ENCODE measurements at regions not wholly inside any gene's neighbourhood (a gene's known extent, or its start where the extent isn't known, plus 50 kb on each side); places are given as distances from the start of the nearest gene placed in this dataset.

GRCh38 chr5:6812800-6813731, 99.8 kb downstream of the TENT4A start:
- H3K4me1 ChIP-seq (ENCODE audit: control insufficient read depth in 4 of 4, insufficient read depth in 4 of 4, low read length in 3 of 4) = peaks cover 0 to 10% (median 7%) of the 10 kb centered on the region in 4 donors
- DNase-seq (ENCODE audit: low spot score) = no peak
- H3K4me3 ChIP-seq (ENCODE audit: low read depth in 1 of 3, low read length in 3 of 3) = no peak overlapping the region
- H3K27me3 ChIP-seq (ENCODE audit: control insufficient read depth in 4 of 4, insufficient read depth in 4 of 4, low read length in 3 of 4) = peaks cover 0 to 5% (median 0%) of the 10 kb centered on the region in 4 donors
- H3K36me3 ChIP-seq (ENCODE audit: control insufficient read depth in 4 of 4, insufficient read depth in 3 of 4, low read depth in 1 of 4, low read length in 3 of 4) = no peaks in the 10 kb centered on the region
- no peaks in the 10 kb centered on the region for H3K9me3 ChIP-seq (ENCODE audit: control insufficient read depth in 4 of 4, low read length in 3 of 4)
- no peak overlapping the region for H3K9ac ChIP-seq (ENCODE audit: low read depth in 1 of 2, low read length in 2 of 2)
- 64% methylated on average over 8 of the region's 8 CpGs for WGBS
- TF ChIP-seq, protein P1, sequence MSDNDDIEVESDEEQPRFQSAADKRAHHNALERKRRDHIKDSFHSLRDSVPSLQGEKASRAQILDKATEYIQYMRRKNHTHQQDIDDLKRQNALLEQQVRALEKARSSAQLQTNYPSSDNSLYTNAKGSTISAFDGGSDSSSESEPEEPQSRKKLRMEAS (IDR thresholded peaks at IDR 0.05) = no peak
- TF ChIP-seq JUND (IDR thresholded peaks at IDR 0.05) = no peak
- no peak for TF ChIP-seq HNF4A (conservative IDR thresholded peaks at IDR 0.05)
- no peak for TF ChIP-seq FOXA2 (IDR thresholded peaks at IDR 0.05)
- TF ChIP-seq REST (IDR thresholded peaks at IDR 0.05) = no peak
- no peak for TF ChIP-seq TAF1 (conservative IDR thresholded peaks at IDR 0.05)
- TF ChIP-seq SP1 (IDR thresholded peaks at IDR 0.05) = no peak
- TF ChIP-seq HNF4G (IDR thresholded peaks at IDR 0.05) = no peak
- TF ChIP-seq RAD21 (IDR thresholded peaks at IDR 0.05) = no peak
- no peak for TF ChIP-seq NR2F2 (IDR thresholded peaks at IDR 0.05)
- no peak for TF ChIP-seq EGR1 (IDR thresholded peaks at IDR 0.05; ENCODE audit: low read depth in 2 of 2)
- no peak for TF ChIP-seq YY1 (IDR thresholded peaks at IDR 0.05)
- TF ChIP-seq, protein P2, sequence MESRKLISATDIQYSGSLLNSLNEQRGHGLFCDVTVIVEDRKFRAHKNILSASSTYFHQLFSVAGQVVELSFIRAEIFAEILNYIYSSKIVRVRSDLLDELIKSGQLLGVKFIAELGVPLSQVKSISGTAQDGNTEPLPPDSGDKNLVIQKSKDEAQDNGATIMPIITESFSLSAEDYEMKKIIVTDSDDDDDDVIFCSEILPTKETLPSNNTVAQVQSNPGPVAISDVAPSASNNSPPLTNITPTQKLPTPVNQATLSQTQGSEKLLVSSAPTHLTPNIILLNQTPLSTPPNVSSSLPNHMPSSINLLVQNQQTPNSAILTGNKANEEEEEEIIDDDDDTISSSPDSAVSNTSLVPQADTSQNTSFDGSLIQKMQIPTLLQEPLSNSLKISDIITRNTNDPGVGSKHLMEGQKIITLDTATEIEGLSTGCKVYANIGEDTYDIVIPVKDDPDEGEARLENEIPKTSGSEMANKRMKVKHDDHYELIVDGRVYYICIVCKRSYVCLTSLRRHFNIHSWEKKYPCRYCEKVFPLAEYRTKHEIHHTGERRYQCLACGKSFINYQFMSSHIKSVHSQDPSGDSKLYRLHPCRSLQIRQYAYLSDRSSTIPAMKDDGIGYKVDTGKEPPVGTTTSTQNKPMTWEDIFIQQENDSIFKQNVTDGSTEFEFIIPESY (IDR thresholded peaks at IDR 0.05) = no peak
- no peak for TF ChIP-seq GABPA (IDR thresholded peaks at IDR 0.05 in 1 of 2, conservative IDR thresholded peaks at IDR 0.05 in 1 of 2)
- no peak for TF ChIP-seq RXRA (IDR thresholded peaks at IDR 0.05)
- TF ChIP-seq CTCF (IDR thresholded peaks at IDR 0.05; ENCODE audit: low read depth, low read length, missing input control) = no peak
- no peak for TF ChIP-seq FOXA1 (IDR thresholded peaks at IDR 0.05)
- no peak for TF ChIP-seq ATF3 (IDR thresholded peaks at IDR 0.05)
- no peak overlapping the region for H3K27ac ChIP-seq (ENCODE audit: low read depth in 1 of 2, low read length in 2 of 2)

Data from liver (tissue), 8 donors.